ENCODE measurements at regions not wholly inside any gene's neighbourhood (a gene's known extent, or its start where the extent isn't known, plus 50 kb on each side); places are given as distances from the start of the nearest gene placed in this dataset.

DNA sequence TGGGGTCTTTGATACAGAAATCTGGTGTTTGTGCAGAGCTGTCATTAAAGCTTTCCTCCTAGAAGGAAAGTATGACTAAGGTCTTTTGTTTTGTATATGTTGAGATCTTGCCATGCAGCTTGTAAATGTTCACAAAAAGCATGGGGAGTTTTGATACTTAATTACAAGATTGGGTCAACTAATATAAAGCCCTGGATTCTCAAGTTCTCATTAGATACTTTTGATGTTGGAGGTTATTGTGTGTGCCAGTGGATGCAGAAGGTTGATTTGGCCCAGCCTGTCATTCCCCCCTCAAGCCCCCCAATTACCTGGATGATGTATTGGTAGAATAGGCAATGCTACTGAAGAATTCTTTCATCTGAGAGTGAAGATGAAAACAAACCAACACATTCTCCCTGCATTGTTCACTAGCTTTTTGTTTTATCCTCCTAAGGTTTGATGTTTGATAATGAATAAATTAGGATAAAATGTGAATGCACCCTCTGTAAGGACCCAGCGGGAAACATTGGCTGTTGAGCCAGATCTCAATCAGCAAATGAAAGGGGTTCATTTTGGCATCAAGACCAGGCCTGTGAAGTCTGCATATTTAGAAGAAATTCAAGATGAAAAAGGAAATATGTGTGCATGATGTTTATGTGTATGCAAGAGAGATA lies 61.9 kb upstream of the ADAMTS19 start:
- ChIA-PET POLR2A (ENCODE audit: low non-redundant PET) (no interaction called here), CTCF (no interaction called here)
- no peak for TF ChIP-seq EZH2 (IDR thresholded peaks at IDR 0.05; ENCODE audit: borderline replicate concordance, low read depth, low read length, poor library complexity, severe bottlenecking)
- TF ChIP-seq, protein P1, sequence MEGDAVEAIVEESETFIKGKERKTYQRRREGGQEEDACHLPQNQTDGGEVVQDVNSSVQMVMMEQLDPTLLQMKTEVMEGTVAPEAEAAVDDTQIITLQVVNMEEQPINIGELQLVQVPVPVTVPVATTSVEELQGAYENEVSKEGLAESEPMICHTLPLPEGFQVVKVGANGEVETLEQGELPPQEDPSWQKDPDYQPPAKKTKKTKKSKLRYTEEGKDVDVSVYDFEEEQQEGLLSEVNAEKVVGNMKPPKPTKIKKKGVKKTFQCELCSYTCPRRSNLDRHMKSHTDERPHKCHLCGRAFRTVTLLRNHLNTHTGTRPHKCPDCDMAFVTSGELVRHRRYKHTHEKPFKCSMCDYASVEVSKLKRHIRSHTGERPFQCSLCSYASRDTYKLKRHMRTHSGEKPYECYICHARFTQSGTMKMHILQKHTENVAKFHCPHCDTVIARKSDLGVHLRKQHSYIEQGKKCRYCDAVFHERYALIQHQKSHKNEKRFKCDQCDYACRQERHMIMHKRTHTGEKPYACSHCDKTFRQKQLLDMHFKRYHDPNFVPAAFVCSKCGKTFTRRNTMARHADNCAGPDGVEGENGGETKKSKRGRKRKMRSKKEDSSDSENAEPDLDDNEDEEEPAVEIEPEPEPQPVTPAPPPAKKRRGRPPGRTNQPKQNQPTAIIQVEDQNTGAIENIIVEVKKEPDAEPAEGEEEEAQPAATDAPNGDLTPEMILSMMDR (conservative IDR thresholded peaks at IDR 0.05; ENCODE audit: low read depth, low read length), result no peak
- DNase-seq (ENCODE audit: low spot score), result no peak
- Histone ChIP-seq H3K27ac (ENCODE audit: low read depth, low read length, poor library complexity, severe bottlenecking) (no peak overlapping the region), H3K4me1 (ENCODE audit: insufficient read depth, low read length, poor library complexity, severe bottlenecking) (no peaks in the 10 kb centered on the region), H3K4me3 (ENCODE audit: low read depth, low read length, poor library complexity, severe bottlenecking) (no peak overlapping the region), H3K9me3 (ENCODE audit: low read depth, low read length, poor library complexity, severe bottlenecking) (no peaks in the 10 kb centered on the region), H3K27me3 (replicated peaks; ENCODE audit: insufficient read depth, low read depth, low read length, poor library complexity) (peaks cover 8% of the 10 kb centered on the region), H3K36me3 (ENCODE audit: insufficient read depth, low read length, poor library complexity, severe bottlenecking) (no peaks in the 10 kb centered on the region)
- BruUV-seq (replicated peaks), result no TSS peak
- intact Hi-C loops (cut with micrococcal nuclease; ENCODE audit: unreplicated experiment), result no loop called here

DNA sequence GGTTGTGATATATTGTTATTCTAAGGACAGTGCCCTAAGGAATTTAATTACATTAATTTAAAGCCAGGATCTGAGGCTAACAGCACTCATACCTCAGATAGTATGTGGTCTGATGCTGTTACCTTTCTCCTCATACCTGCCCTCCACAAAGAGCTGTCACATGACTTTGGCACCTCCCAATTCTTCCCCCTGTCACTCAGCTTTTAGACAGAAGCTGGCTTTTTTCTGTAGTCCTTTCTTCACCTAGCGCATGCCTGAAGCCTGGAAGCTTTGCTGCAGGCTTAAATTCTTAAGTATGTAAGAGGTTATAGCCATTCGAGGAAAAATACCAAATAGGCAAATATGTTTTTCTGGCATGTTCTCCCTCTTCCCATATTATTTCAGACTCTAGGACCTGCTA lies 61.0 kb upstream of the ADAMTS19 start:
- no peak overlapping the region for H3K27ac ChIP-seq (ENCODE audit: low read depth, low read length, poor library complexity, severe bottlenecking)
- no peaks in the 10 kb centered on the region for H3K4me1 ChIP-seq (ENCODE audit: insufficient read depth, low read length, poor library complexity, severe bottlenecking)
- ChIA-PET CTCF (no interaction called here), POLR2A (ENCODE audit: low non-redundant PET) (no interaction called here)
- H3K27me3 ChIP-seq (replicated peaks; ENCODE audit: insufficient read depth, low read depth, low read length, poor library complexity), result peaks cover 8% of the 10 kb centered on the region
- H3K9me3 ChIP-seq (ENCODE audit: low read depth, low read length, poor library complexity, severe bottlenecking), result no peaks in the 10 kb centered on the region
- H3K4me3 ChIP-seq (ENCODE audit: low read depth, low read length, poor library complexity, severe bottlenecking), result no peak overlapping the region
- intact Hi-C loops (cut with micrococcal nuclease; ENCODE audit: unreplicated experiment), result no loop called here
- BruUV-seq (replicated peaks), result no TSS peak
- no peak for TF ChIP-seq EZH2 (IDR thresholded peaks at IDR 0.05; ENCODE audit: borderline replicate concordance, low read depth, low read length, poor library complexity, severe bottlenecking)
- TF ChIP-seq, protein P1 (conservative IDR thresholded peaks at IDR 0.05; ENCODE audit: low read depth, low read length), result no peak
- no peaks in the 10 kb centered on the region for H3K36me3 ChIP-seq (ENCODE audit: insufficient read depth, low read length, poor library complexity, severe bottlenecking)
- DNase-seq (ENCODE audit: low spot score), result no peak

DNA sequence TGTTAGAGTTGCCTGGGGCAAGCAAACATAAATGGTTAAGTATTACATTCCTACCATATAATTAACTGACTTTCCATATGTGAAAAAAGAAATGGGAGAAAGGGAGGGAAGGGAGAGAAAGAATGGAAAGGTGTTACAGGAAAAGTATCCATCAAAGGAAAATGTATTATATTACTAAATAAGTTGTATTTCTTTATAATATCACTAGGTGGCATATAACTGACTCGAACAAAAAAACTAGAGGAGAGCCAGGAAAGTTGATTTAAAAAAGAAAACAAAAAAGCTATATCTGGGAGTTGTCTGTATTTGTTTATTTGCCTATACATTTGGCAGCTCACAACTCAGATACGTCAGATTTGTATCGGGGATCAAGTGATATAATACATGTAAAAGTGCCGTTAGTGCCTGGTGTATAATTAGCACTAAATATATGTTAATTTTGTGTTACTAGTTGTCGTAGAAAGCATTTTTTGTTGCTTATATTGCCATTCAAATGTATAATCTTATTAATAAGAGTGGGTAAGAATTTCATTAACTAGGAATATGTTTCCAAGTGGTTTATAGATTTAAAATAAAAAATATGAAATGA lies 59.6 kb upstream of the ADAMTS19 start:
- no TSS peak for BruUV-seq (replicated peaks)
- H3K27ac ChIP-seq (ENCODE audit: low read depth, low read length, poor library complexity, severe bottlenecking), result no peak overlapping the region
- TF ChIP-seq, protein P1 (conservative IDR thresholded peaks at IDR 0.05; ENCODE audit: low read depth, low read length), result peak; percentile 42; the same call in 1 of the 2 replicates
- no peak for TF ChIP-seq EZH2 (IDR thresholded peaks at IDR 0.05; ENCODE audit: borderline replicate concordance, low read depth, low read length, poor library complexity, severe bottlenecking)
- intact Hi-C loops (cut with micrococcal nuclease; ENCODE audit: unreplicated experiment), result loop anchor here (5.0 kb wide), 1 partner anchor 367 kb away; no protein-coding TSS in a partner anchor
- DNase-seq (ENCODE audit: low spot score), result no peak
- no peaks in the 10 kb centered on the region for H3K36me3 ChIP-seq (ENCODE audit: insufficient read depth, low read length, poor library complexity, severe bottlenecking)
- peaks cover 12% of the 10 kb centered on the region for H3K27me3 ChIP-seq (replicated peaks; ENCODE audit: insufficient read depth, low read depth, low read length, poor library complexity)
- POLR2A ChIA-PET (ENCODE audit: low non-redundant PET), result no interaction called here
- H3K9me3 ChIP-seq (ENCODE audit: low read depth, low read length, poor library complexity, severe bottlenecking), result no peaks in the 10 kb centered on the region
- no peaks in the 10 kb centered on the region for H3K4me1 ChIP-seq (ENCODE audit: insufficient read depth, low read length, poor library complexity, severe bottlenecking)
- H3K4me3 ChIP-seq (ENCODE audit: low read depth, low read length, poor library complexity, severe bottlenecking), result no peak overlapping the region
- CTCF ChIA-PET, result no interaction called here

Data from A673 (cell line).